ENCODE measurements at regions not wholly inside any gene's neighbourhood (a gene's known extent, or its start where the extent isn't known, plus 50 kb on each side); places are given as distances from the start of the nearest gene placed in this dataset.

DNA sequence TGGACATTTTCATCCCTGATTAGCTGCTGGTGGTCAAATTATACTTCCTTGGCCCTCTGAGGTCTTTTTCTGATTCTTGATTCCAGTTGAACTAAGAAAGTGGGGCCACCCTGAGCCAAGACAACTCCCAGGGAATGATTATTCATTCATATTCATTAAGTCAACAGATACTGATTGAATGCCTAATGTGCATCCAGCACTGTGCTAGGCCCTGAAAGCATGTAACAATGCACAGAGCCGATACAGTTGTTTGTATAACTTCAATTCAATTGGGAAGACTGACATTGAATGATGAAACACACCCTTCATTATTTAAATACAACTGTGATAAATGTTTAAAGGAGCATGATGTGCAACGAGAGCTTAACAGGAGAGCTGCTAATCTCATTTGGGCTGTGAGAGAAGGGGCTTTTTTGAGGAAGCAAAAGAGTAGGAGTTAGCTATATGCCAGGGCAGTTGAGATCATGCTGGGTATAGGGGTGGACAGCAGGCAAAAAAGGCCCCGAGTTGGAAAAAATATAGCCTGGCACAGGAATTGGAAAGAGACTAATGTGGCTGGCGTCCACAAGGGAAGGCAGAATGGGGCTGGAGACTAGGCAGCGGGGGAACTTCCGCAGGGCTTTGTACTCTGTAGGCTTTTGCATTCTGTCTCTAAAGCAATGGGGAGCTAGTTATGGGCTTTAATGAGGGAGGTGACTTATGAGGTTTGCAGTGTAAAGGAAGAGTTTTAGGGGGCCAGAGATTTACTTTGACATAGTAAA, 57.2 kb upstream of the ACVR1 start:
- TF ChIP-seq EZH2 (IDR thresholded peaks at IDR 0.05; ENCODE audit: low read length, unreplicated experiment) (no peak), EZH2phosphoT487 (IDR thresholded peaks at IDR 0.05; ENCODE audit: borderline replicate concordance, low read length) (no peak)
- TF ChIP-seq, protein P1, sequence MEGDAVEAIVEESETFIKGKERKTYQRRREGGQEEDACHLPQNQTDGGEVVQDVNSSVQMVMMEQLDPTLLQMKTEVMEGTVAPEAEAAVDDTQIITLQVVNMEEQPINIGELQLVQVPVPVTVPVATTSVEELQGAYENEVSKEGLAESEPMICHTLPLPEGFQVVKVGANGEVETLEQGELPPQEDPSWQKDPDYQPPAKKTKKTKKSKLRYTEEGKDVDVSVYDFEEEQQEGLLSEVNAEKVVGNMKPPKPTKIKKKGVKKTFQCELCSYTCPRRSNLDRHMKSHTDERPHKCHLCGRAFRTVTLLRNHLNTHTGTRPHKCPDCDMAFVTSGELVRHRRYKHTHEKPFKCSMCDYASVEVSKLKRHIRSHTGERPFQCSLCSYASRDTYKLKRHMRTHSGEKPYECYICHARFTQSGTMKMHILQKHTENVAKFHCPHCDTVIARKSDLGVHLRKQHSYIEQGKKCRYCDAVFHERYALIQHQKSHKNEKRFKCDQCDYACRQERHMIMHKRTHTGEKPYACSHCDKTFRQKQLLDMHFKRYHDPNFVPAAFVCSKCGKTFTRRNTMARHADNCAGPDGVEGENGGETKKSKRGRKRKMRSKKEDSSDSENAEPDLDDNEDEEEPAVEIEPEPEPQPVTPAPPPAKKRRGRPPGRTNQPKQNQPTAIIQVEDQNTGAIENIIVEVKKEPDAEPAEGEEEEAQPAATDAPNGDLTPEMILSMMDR (conservative IDR thresholded peaks at IDR 0.05; ENCODE audit: low read depth, low read length), result no peak
- no TSS peak for BruUV-seq (replicated peaks)

DNA sequence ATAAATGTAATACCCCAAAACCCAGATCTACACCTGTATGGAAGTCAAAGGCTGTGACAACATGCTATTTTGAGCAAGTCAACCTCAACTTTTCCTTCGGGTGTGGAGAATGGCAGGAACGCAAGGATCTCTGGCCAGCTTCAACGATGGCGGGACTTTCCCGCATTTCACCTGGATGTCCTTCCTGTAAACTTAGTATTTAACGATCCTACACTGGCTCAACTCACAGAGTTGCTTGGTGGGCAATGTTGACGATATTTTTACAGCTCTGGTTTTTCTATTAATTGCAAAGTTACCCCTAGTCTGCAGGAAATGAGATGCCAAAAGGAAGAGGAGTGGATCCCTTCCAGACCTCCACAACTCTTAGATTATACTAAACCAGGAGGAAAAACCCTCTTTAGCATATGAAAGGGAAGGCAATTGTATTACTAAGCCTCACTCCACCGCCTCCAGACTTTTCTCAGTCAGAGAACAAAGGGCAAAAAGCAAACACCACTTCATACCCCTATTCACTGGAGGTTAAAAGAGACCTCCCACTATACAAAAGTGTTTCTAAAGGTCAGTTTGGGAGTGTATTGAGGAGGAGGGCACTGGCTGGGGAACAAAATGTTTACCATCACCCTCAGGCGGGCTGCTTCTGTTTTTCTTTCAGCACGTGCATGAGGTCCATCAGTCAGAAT, 56.5 kb upstream of the ACVR1 start:
- Histone ChIP-seq H3K9me2 (replicated peaks; ENCODE audit: low read length) (no peaks in the 10 kb centered on the region), H3K36me3 (ENCODE audit: low read depth, low read length) (no peaks in the 10 kb centered on the region), H3K4me3 (ENCODE audit: low read length) (no peak overlapping the region), H3K9ac (ENCODE audit: low read length) (no peak overlapping the region), H3K79me2 (ENCODE audit: low read length) (no peaks in the 10 kb centered on the region), H3K4me2 (ENCODE audit: low read length) (no peak overlapping the region), H3K27me3 (ENCODE audit: low read length) (no peaks in the 10 kb centered on the region), H3K4me1 (ENCODE audit: insufficient read depth, low read length) (peaks cover 22% of the 10 kb centered on the region), H3F3A (ENCODE audit: low read length, unreplicated experiment) (no peaks in the 10 kb centered on the region), H2AFZ (ENCODE audit: low read length) (no peak overlapping the region), H3K9me3 (ENCODE audit: low read length) (no peaks in the 10 kb centered on the region), H4K20me1 (ENCODE audit: low read length) (no peaks in the 10 kb centered on the region), H3K27ac (ENCODE audit: low read length) (no peak overlapping the region)
- BruUV-seq (replicated peaks), result no TSS peak
- ATAC-seq, result no peak
- intact Hi-C loops (cut with micrococcal nuclease), result no loop called here
- ChIA-PET CTCF (no interaction called here), POLR2A (ENCODE audit: unreplicated experiment) (no interaction called here)
- TF ChIP-seq EZH2phosphoT487 (IDR thresholded peaks at IDR 0.05; ENCODE audit: borderline replicate concordance, low read length), result no peak
- no peak for TF ChIP-seq EZH2 (IDR thresholded peaks at IDR 0.05; ENCODE audit: low read length, unreplicated experiment)
- TF ChIP-seq, protein P1 (conservative IDR thresholded peaks at IDR 0.05; ENCODE audit: low read depth, low read length), result no peak
- no peak for DNase-seq

More for the DNA sequence above, 57.2 kb upstream of the ACVR1 start:
- no peaks in the 10 kb centered on the region for H3K9me2 ChIP-seq (replicated peaks; ENCODE audit: low read length)
- H3K9me3 ChIP-seq (ENCODE audit: low read length), result no peaks in the 10 kb centered on the region
- H3K79me2 ChIP-seq (ENCODE audit: low read length), result no peaks in the 10 kb centered on the region
- H3F3A ChIP-seq (ENCODE audit: low read length, unreplicated experiment), result no peaks in the 10 kb centered on the region
- H2AFZ ChIP-seq (ENCODE audit: low read length), result no peak overlapping the region
- H3K4me1 ChIP-seq (ENCODE audit: insufficient read depth, low read length), result peaks cover 22% of the 10 kb centered on the region
- no peak overlapping the region for H3K27ac ChIP-seq (ENCODE audit: low read length)
- DNase-seq (no peak), ATAC-seq (no peak)
- H3K27me3 ChIP-seq (ENCODE audit: low read length), result no peaks in the 10 kb centered on the region
- H3K4me3 ChIP-seq (ENCODE audit: low read length), result no peak overlapping the region
- no peak overlapping the region for H3K9ac ChIP-seq (ENCODE audit: low read length)
- ChIA-PET CTCF (no interaction called here), POLR2A (ENCODE audit: unreplicated experiment) (no interaction called here)
- no peaks in the 10 kb centered on the region for H4K20me1 ChIP-seq (ENCODE audit: low read length)
- intact Hi-C loops (cut with micrococcal nuclease), result no loop called here
- no peak overlapping the region for H3K4me2 ChIP-seq (ENCODE audit: low read length)
- H3K36me3 ChIP-seq (ENCODE audit: low read depth, low read length), result no peaks in the 10 kb centered on the region

DNA sequence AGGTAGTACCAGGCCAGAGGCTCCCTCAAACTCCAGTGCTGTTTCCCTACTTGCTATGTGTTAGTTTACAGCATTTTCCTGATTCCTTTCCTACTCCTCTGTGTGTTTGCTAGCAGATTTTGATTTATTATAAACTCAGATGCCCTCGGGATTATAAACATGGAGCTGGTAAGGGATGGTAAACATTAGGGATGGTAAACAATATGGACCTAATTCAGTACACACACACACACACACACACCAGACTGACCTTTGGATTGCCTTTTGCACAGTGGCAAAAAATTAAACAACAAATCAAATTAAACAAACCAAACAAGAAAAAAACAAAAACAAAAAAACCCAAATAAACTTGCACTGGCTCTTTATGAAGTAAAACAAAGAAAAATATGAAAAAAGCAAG, 55.4 kb upstream of the ACVR1 start:
- Histone ChIP-seq H3K36me3 (ENCODE audit: low read depth, low read length) (no peaks in the 10 kb centered on the region), H3K9me2 (replicated peaks; ENCODE audit: low read length) (no peaks in the 10 kb centered on the region), H3F3A (ENCODE audit: low read length, unreplicated experiment) (no peaks in the 10 kb centered on the region), H3K27ac (ENCODE audit: low read length) (no peak overlapping the region), H3K9me3 (ENCODE audit: low read length) (no peaks in the 10 kb centered on the region), H4K20me1 (ENCODE audit: low read length) (no peaks in the 10 kb centered on the region), H2AFZ (ENCODE audit: low read length) (no peak overlapping the region), H3K4me1 (ENCODE audit: insufficient read depth, low read length) (peaks cover 19% of the 10 kb centered on the region), H3K27me3 (ENCODE audit: low read length) (no peaks in the 10 kb centered on the region), H3K4me3 (ENCODE audit: low read length) (no peak overlapping the region), H3K4me2 (ENCODE audit: low read length) (no peak overlapping the region), H3K79me2 (ENCODE audit: low read length) (no peaks in the 10 kb centered on the region), H3K9ac (ENCODE audit: low read length) (no peak overlapping the region)
- ATAC-seq, result no peak
- BruUV-seq (replicated peaks), result no TSS peak
- TF ChIP-seq EZH2phosphoT487 (IDR thresholded peaks at IDR 0.05; ENCODE audit: borderline replicate concordance, low read length) (no peak), EZH2 (IDR thresholded peaks at IDR 0.05; ENCODE audit: low read length, unreplicated experiment) (no peak)
- TF ChIP-seq, protein P1 (conservative IDR thresholded peaks at IDR 0.05; ENCODE audit: low read depth, low read length), result no peak
- intact Hi-C loops (cut with micrococcal nuclease), result no loop called here
- ChIA-PET CTCF (no interaction called here), POLR2A (ENCODE audit: unreplicated experiment) (no interaction called here)
- no peak for DNase-seq

Data from PC-3 (cell line).